Choroid plexus epithelial cell (primary cell): ENCODE measurements at regions not wholly inside any gene's neighbourhood (a gene's known extent, or its start where the extent isn't known, plus 50 kb on each side); places are given as distances from the start of the nearest gene placed in this dataset.

ENCODE experiments used
- DNase-seq: peaks from one replicate; pipeline ENCODE4 v3.0.0-alpha.2; 2010; ENCODE audit warnings: low read depth
- H3K4me3 ChIP-seq: 2 replicates; pipeline ENCODE4 v1.5.1; 2011; ENCODE audit warnings: low read depth, mild to moderate bottlenecking, control low read depth, low read length, moderate library complexity
- TF ChIP-seq, protein P1 (sequence below): conservative IDR thresholded peaks from 2 replicates; pipeline ENCODE4 v1.5.1; 2011; ENCODE audit warnings: low read depth, mild to moderate bottlenecking, control low read depth, inconsistent platforms, low read length, moderate library complexity

DNA sequence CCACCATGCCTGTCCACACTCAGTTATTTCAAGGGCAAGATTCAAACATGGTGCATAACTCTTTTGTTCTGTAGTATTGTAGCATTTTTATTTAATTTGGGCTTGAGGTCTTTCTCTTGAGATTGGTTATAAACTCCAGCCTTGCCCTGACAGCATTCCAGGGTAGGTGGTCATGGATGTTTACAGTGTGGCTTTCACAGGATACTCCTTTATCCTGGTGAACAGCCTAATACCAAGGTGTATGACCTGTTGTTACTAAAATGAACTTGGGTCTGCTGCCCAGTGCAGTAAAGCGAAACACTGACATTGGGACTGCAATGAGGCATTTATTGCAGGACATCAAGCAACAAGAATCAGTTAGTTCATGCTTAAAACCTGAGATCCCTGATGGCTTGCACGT, 434.8 kb downstream of the ANKRD50 start:
- DNase-seq: no peak
- no peak overlapping the region for H3K4me3 ChIP-seq
- TF ChIP-seq, protein P1, sequence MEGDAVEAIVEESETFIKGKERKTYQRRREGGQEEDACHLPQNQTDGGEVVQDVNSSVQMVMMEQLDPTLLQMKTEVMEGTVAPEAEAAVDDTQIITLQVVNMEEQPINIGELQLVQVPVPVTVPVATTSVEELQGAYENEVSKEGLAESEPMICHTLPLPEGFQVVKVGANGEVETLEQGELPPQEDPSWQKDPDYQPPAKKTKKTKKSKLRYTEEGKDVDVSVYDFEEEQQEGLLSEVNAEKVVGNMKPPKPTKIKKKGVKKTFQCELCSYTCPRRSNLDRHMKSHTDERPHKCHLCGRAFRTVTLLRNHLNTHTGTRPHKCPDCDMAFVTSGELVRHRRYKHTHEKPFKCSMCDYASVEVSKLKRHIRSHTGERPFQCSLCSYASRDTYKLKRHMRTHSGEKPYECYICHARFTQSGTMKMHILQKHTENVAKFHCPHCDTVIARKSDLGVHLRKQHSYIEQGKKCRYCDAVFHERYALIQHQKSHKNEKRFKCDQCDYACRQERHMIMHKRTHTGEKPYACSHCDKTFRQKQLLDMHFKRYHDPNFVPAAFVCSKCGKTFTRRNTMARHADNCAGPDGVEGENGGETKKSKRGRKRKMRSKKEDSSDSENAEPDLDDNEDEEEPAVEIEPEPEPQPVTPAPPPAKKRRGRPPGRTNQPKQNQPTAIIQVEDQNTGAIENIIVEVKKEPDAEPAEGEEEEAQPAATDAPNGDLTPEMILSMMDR: no peak

DNA sequence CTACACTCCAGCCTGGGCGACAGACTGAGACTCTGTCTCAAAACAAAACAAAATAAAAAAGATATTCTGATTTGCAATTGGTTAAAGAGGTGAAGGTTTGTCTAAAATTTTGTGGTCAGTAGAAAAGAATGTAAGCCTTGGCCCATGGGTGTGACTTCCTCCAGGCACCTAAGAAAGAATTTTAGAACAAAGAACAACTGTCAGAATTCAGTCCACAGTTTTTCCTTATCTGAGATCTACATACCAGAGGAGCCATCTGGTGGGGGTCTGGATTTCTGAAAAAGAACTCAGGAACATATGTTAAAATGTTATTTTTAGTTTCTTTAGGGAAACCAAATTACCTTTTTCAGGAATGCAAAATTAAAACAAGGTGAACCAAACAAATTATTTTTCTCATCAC, 434.1 kb downstream of the ANKRD50 start:
- peak; percentile 63 for DNase-seq
- TF ChIP-seq, protein P1: no peak
- no peak overlapping the region for H3K4me3 ChIP-seq

DNA sequence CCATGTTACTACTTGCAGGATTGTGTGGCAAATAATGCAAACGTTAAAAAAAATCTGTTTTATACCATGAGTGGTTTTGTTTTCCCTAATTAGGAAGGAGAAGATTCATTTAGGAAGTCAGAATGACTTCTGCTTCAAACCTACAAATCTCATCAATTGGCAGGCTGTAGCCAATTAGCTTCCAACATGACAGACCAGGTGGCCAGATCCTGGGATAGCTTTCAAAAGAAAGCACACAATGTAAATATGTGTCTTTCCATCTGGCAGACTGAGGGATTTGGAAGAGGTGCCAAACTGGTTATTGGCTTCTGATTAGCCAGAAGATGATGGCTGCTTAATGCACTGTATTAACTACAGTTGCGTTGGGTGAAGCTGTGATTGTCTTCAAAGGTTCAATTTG, 432.8 kb downstream of the ANKRD50 start:
- TF ChIP-seq, protein P1: no peak
- no peak for DNase-seq
- H3K4me3 ChIP-seq: no peak overlapping the region

DNA sequence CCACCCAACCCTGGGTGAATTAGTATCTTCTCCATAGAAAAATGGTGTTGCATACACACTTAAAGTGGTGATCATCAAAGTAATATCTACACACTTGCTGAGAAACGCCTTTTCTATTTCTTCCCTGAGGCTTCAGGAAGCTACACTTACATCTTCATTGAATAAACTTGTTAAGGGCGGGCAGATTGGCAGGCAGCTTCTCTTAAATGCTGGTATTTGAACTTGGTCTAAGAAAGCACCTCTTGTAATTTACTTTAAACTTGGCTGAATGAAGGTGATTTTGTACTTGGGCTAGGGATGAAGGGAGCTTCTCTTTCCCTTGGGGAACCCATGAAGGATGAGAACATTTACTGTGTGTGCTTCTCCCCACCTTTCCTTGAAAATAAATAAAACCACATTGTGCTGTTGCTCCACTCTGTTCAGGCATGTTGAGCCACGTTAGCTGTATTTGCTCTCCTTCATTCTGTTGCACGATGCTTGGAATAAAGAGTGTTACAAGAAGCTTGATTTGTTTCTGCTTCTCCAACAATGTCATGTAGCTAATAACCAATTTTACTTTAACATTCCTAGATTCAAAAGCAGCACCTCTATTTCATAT, 430.1 kb downstream of the ANKRD50 start:
- TF ChIP-seq, protein P1: no peak
- DNase-seq: no peak
- H3K4me3 ChIP-seq: no peak overlapping the region

DNA sequence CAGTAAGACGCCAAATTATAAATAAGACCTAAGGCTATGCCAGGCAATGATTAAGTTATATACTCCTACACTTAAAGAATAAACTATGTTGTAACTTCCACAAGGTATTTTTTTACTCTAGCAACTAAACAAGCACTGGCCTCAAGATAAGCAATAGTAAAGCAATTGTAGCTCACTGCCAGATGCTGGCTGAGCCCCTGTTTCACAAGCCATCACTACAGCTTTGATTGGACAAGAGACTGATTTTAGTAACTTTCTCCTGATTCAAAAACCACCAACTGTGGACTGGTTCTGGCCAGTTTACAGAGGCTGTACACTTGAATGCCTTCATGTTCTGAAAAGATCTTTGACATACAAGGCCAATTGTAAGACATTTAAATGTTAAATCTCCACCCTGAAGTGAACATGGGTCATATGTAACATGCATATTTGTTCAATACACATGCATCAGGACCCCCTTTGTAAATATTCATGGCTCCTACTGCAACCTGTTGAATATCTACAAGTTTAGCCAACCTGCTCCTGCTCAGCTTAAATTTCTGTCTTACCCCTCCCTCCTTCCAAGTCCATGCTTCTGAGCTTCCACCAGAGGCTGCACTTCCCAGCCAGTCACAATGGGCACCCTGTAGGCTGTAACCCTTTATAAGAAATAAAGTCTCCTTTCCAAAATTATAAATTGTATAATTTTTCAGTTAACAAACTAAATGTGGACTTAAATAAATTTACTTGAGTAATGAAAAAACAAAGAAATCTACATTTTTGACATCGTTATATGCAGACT, 423.6 kb downstream of the ANKRD50 start:
- no peak overlapping the region for H3K4me3 ChIP-seq
- TF ChIP-seq, protein P1: peak; percentile 13
- peak; percentile 47 for DNase-seq

GRCh38 chr4:124290678-124291077, 421.9 kb downstream of the ANKRD50 start:
- no peak overlapping the region for H3K4me3 ChIP-seq
- TF ChIP-seq, protein P1: no peak
- DNase-seq: no peak

DNA sequence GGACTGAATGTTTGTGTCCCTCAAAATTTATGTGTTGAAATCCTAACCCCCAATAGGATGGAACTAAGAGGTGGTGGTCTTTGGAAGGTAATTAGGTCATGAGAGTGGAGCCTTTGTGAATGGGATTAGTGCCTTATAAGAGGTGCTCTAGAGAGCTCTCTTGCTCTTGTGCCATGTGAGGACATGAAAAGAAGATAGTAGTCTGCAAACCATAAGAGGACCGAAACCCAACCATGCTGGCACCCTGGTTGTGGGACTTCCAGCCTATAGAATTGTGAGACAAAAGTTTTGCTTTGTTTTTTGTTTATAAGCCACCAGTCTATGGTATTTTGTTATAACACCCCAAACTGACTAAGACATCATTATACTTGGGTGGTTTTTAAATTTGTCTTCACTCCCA, 417.1 kb downstream of the ANKRD50 start:
- TF ChIP-seq, protein P1: no peak
- H3K4me3 ChIP-seq: no peak overlapping the region
- DNase-seq: no peak
